Colonic mucosa (tissue), 4 donors: ENCODE measurements at regions not wholly inside any gene's neighbourhood (a gene's known extent, or its start where the extent isn't known, plus 50 kb on each side); places are given as distances from the start of the nearest gene placed in this dataset.

Experiments used
- DNase-seq: peaks from one replicate; pipeline ENCODE4 v3.0.0-alpha.2; 2020
- H3K27ac ChIP-seq: fragments of 200-600 bp; one replicate; pipeline ENCODE4 v1.8.0; 2021
- H3K27me3 ChIP-seq: fragments of 200-600 bp; one replicate; pipeline ENCODE4 v1.8.0; 2021
- H3K36me3 ChIP-seq: fragments of 200-600 bp; one replicate; pipeline ENCODE4 v1.8.0; 2021
- H3K4me1 ChIP-seq: fragments of 200-600 bp; one replicate; pipeline ENCODE4 v1.8.0; 2021; ENCODE audit warnings: mild to moderate bottlenecking
- H3K4me3 ChIP-seq: fragments of 200-600 bp; one replicate; pipeline ENCODE4 v1.8.0; 2021
- H3K9ac ChIP-seq, 2 donors: one replicate each; pipeline ENCODE4 v1.7.0; 2013; ENCODE audit warnings: control low read depth in 2 of 2, low read depth in 2 of 2, low read length in 2 of 2
- H3K9me3 ChIP-seq: fragments of 200-600 bp; one replicate; pipeline ENCODE4 v1.8.0; 2021
- intact Hi-C: fragments of 100-400 bp; cut with DNase I; formaldehyde crosslinking; loops from one replicate; pipeline ENCODE4 v1.14.1; 2022
- TF ChIP-seq, protein P1 (sequence below): fragments of 200-600 bp; IDR thresholded peaks from one replicate; pipeline ENCODE4 v1.8.0; 2022; ENCODE audit warnings: antibody characterized with exemption, mild to moderate bottlenecking
- donor health status: healthy.
- donor health status: DM: no; HTN: no; CAD: no.
- donor health status: DM: no; HTN: no; CAD: no.

DNA sequence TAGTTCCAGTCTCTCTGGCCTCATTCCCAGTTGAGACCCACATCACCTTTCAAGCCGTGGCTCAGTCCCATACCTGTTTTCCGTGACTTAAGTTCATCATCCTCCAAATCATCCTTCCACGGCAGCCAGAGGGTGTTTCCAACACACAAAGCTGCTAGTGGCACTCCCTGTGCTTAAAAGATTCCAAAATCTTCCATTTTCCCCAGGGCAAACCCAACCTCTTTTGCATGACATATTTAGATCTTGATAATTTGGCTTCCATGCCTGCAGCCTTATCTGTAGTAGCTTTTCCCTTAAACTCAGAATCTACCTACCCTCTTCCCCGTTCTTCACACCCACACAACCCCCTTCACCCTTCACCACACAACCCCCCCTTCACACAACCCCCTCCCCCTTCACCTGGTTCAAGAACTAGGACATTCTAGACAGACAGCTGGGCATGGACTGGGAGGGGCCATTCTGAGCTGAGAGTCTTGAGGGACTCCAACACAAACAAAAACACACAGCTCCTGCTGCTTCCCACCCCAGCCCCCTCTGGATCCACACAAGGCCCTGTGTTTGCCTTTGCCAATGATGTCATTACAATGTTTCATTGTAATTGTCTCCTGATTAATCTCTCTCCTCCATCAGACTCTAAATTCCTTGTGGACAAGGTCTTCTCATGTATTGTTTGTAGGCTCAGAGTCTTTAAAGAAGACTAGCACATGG, 268.2 kb downstream of the SH3GL2 start:
- intact Hi-C loops, result no loop called here
- TF ChIP-seq, protein P1, sequence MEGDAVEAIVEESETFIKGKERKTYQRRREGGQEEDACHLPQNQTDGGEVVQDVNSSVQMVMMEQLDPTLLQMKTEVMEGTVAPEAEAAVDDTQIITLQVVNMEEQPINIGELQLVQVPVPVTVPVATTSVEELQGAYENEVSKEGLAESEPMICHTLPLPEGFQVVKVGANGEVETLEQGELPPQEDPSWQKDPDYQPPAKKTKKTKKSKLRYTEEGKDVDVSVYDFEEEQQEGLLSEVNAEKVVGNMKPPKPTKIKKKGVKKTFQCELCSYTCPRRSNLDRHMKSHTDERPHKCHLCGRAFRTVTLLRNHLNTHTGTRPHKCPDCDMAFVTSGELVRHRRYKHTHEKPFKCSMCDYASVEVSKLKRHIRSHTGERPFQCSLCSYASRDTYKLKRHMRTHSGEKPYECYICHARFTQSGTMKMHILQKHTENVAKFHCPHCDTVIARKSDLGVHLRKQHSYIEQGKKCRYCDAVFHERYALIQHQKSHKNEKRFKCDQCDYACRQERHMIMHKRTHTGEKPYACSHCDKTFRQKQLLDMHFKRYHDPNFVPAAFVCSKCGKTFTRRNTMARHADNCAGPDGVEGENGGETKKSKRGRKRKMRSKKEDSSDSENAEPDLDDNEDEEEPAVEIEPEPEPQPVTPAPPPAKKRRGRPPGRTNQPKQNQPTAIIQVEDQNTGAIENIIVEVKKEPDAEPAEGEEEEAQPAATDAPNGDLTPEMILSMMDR, result no peak
- H3K9ac ChIP-seq, result no peak overlapping the region
- no peaks in the 10 kb centered on the region for H3K27me3 ChIP-seq
- H3K4me3 ChIP-seq, result no peak overlapping the region
- H3K27ac ChIP-seq, result no peak overlapping the region
- H3K4me1 ChIP-seq, result no peaks in the 10 kb centered on the region
- H3K36me3 ChIP-seq, result no peaks in the 10 kb centered on the region
- DNase-seq, result no peak
- H3K9me3 ChIP-seq, result no peaks in the 10 kb centered on the region

DNA sequence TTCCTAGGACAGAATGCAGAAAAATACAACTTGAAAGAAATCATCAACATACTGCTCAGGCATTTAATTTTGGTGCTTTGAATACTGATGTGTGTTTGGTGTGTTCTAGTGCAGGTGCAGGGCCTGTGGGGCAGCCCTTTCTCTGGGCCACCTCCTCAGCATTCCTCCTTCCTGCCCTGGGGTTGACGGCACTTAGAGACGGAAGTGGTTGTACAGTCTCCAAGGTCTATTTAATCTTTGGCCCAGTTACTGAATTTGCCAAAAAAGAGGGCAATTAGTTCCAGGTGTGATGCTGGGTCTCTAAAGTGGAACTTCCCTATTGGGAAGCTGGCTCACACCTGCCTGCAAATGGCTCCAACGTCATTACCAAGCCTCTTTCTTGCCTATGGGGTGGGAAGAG, 269.0 kb downstream of the SH3GL2 start:
- no peak overlapping the region for H3K27ac ChIP-seq
- DNase-seq, result no peak
- H3K9me3 ChIP-seq, result no peaks in the 10 kb centered on the region
- H3K4me3 ChIP-seq, result no peak overlapping the region
- TF ChIP-seq, protein P1, result no peak
- H3K27me3 ChIP-seq, result no peaks in the 10 kb centered on the region
- H3K36me3 ChIP-seq, result no peaks in the 10 kb centered on the region
- no peak overlapping the region for H3K9ac ChIP-seq
- no peaks in the 10 kb centered on the region for H3K4me1 ChIP-seq
- intact Hi-C loops, result no loop called here

DNA sequence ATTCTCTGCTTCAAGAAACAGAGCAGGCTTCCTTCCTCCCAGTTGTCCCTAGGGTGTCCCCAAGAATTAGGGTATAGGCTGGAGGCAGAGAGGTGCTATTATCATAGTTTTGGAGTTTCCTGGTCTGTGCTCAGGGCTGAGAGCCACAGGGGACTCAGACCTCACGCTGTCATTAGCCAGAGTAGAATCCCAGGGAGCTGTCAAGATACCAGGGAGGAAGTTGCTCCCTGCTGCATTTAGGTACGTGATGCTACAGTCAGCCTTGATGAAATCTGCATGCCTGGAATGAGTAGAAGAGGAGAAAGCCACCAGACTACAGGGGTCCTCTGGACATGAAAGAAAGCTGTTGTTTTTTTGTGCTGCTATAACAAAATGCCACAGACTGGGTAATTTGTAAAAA, 273.2 kb downstream of the SH3GL2 start:
- H3K36me3 ChIP-seq, result no peaks in the 10 kb centered on the region

GRCh38 chr9:17854487-17854886, 275.6 kb downstream of the SH3GL2 start:
- Histone ChIP-seq H3K27ac (no peak overlapping the region), H3K36me3 (no peaks in the 10 kb centered on the region), H3K27me3 (no peaks in the 10 kb centered on the region), H3K4me1 (no peaks in the 10 kb centered on the region), H3K9me3 (no peaks in the 10 kb centered on the region), H3K9ac (no peak overlapping the region), H3K4me3 (no peak overlapping the region)
- DNase-seq, result no peak
- intact Hi-C loops, result no loop called here
- TF ChIP-seq, protein P1, result no peak

More for the DNA sequence above, 273.2 kb downstream of the SH3GL2 start:
- H3K4me3 ChIP-seq, result no peak overlapping the region
- DNase-seq, result no peak
- no peaks in the 10 kb centered on the region for H3K9me3 ChIP-seq
- intact Hi-C loops, result no loop called here
- no peaks in the 10 kb centered on the region for H3K4me1 ChIP-seq
- H3K27me3 ChIP-seq, result no peaks in the 10 kb centered on the region
- no peak overlapping the region for H3K27ac ChIP-seq
- TF ChIP-seq, protein P1, result no peak
- H3K9ac ChIP-seq, result no peak overlapping the region

- Histone ChIP-seq H3K27me3 (no peaks in the 10 kb centered on the region), H3K9me3 (no peaks in the 10 kb centered on the region), H3K36me3 (no peaks in the 10 kb centered on the region), H3K9ac (no peak overlapping the region), H3K4me1 (no peaks in the 10 kb centered on the region), H3K4me3 (no peak overlapping the region), H3K27ac (no peak overlapping the region)
- TF ChIP-seq, protein P1, result no peak
- no peak for DNase-seq
- intact Hi-C loops, result no loop called here
Observed at GRCh38 chr9:17856995-17857394, 278.1 kb downstream of the SH3GL2 start.
